Astrocyte (in vitro differentiated cells and primary cell): ENCODE measurements at regions not wholly inside any gene's neighbourhood (a gene's known extent, or its start where the extent isn't known, plus 50 kb on each side); places are given as distances from the start of the nearest gene placed in this dataset.

ENCODE experiments used
- CTCF ChIP-seq: IDR thresholded peaks from 2 replicates; pipeline ENCODE4 v1.5.1; 2011; ENCODE audit warnings: low read depth, mild to moderate bottlenecking, inconsistent platforms, low read length, moderate library complexity; ENCODE audit not compliant: insufficient read depth
- EZH2 ChIP-seq: IDR thresholded peaks from 2 replicates; pipeline ENCODE4 v1.6.1; 2012; ENCODE audit warnings: mild to moderate bottlenecking, low read length, inconsistent platforms; ENCODE audit not compliant: insufficient read depth

DNA sequence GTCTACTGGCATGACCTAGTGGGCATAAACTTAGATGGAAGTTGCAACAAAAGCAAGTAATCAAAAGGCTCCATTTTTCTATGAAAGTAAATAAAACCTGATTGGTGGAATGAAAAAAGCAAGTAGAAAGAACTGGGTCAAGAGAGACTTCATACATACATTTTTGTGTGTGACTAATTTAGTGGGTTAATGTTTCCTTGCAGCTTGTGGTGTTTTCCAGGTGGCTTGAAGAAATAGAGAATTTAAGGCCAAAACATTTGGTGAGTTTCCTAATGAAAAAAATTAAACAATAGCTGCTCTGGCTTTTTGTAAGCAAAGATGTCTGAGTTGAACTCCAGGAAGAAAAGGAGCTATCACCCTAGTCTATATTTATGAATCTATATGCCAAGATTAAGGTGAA, 71.0 kb downstream of the ZC3H11B start:
- TF ChIP-seq CTCF = no peak
- TF ChIP-seq EZH2 = no peak
